Putamen (tissue), 1 donor: ENCODE measurements at regions not wholly inside any gene's neighbourhood (a gene's known extent, or its start where the extent isn't known, plus 50 kb on each side); places are given as distances from the start of the nearest gene placed in this dataset.

Experiments used
- DNase-seq: peaks from one replicate; pipeline ENCODE4 v3.0.0-alpha.2; 2016; ENCODE audit warnings: low spot score

DNA sequence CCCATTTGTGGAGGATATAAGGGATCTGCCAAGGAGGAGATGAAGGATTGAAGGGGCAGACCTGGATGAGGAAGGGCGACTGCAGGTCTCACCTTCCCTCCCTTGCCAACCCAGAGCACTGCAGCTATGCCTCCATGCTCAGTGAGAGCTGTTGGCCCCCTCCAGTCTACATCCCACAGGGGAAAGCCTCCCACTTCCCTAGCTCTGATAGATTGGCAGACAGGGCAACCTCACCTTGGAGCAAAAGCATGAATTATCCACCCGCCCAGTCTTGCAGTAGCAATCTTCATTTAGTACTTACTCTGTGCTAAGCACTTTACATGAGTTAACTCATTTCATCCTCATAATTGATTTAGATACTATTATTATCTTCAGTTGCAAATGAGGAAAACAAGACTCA is 70.4 kb upstream of the SMNDC1 start:
- peak; percentile 76 for DNase-seq

DNA sequence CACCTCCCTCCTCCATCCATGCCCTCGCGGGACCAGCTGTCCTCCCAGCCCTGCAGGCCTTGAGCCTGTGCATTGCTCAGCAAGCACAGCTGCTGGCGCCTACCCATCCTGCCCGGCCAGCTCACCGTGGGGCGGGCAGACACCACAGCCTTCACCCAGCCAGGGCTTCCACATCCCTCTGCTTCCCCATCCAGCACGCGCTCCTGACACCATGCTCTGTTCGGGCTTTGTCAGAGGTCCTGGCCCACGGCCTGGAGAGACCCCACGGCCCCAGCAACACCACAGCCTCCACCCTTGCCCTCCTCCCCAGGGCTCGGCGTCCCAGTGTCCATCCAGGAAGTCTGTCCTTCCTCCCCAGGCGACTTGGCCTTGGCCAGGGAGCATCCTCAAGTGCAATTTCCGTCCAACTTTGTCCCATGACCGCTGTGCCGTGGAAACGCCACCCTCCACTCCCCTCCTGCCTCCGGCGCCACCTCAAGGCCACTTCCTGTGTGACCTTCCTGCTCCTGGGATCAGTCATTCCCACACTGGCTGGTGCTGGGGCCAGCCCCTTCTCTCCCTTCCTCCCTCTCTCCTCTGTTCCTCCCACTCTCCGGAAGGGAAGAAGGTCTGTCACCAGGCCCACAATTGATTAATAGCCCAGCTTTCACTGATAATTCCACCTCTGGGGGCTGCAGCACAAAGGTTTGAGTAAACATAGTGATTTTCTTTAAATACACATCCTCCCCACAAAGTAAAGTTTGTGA is 71.5 kb upstream of the SMNDC1 start:
- no peak for DNase-seq

DNA sequence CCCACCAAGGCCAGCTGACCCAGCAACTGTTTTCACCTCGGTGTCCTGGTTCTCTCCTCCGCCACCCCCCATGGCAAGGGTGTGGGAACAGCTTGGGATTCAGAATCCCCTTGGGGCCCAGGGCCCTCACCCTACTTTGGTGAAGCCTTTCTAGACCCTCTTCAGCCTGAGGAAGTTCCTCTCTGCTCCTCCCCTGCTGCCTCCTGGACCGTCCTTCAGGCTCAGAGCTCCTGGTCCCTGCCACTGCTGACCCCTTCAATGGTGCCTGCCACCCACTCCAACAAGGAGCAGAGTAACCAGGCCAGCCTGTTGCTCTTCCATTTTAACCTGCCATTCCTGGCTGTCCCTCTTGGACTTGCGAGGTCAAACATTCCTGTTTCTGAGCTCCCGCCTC is 72.0 kb upstream of the SMNDC1 start:
- no peak for DNase-seq

DNA sequence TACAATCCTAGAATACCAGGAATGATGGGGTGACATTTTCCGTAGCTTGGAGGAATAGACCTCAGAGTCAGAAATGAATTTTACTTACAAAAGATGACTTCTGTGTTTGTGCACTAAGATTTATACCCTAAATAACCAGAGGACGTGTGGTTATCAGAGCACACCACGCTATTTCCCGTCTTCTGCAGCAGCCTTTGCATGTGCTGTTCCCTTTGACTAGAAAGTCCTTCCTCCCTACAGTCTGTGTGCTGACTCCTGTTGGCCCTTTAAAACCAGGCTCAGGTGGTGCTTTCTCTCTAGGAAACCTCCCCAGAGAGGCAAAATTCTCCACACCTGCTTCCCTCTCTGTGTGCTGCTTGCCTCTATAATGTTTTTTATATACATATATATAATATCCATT is 73.3 kb upstream of the SMNDC1 start:
- DNase-seq = no peak

DNA sequence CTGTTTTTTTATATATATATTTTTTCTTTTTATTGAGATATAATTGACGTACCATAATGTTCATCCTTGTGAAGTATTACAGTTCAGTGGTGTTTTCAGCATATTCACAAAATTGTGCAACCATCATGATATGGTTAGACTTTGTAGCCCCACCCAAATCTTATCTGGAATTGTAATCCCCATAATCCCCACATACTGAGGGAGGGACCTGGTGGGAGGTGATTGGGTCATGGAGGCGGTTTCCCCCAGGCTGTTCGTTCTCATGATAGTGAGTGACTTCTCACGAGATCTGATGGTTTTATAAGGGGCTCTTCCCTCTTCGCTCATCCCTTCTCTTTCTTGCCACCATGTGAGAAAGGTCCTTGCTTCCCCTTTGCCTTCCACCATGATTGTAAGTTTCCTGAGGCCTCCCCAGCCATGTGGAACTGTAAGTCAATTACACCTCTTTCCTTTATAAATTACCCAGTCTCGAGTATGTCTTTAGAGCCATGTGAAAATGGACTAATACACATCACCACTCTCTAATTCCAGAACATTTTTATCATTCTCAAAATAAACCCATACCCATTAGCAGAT is 73.9 kb upstream of the SMNDC1 start:
- no peak for DNase-seq

DNA sequence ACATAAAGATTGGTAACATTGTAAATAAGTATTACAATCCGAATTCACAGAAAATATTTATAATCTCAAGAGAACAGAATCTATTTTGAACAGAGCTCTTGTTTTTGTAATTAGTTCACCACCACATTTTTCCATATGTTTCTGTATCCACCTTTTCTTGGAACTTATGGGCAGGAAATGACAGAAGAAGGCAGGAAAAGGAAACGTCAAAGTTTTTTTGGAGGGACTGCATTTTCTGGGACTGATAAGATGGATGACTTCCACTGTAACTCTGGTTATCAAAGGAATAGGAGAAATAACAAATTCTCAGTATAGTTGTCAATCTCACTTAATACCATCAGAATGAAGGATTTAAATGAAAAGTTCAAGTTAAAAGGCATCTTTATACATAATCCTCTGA is 75.1 kb upstream of the SMNDC1 start:
- no peak for DNase-seq

DNA sequence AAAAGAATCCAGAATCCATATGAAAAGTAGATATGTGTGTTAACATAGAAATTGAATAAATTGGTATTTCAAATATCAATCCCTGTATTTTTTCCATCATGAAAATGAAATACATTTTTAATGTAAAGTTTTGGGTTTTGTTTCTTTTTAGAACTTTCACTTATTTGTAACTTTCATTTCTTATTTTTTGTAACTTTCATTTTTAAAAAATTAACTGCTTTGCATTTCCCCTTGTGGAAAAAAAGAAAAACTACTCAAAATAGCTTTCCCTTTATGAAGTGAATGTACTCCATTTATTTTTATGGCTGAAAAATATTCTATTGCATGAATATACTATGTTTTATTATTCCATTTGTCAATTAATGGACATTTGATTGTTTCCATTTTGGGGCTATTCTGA is 75.6 kb upstream of the SMNDC1 start:
- DNase-seq = no peak

DNA sequence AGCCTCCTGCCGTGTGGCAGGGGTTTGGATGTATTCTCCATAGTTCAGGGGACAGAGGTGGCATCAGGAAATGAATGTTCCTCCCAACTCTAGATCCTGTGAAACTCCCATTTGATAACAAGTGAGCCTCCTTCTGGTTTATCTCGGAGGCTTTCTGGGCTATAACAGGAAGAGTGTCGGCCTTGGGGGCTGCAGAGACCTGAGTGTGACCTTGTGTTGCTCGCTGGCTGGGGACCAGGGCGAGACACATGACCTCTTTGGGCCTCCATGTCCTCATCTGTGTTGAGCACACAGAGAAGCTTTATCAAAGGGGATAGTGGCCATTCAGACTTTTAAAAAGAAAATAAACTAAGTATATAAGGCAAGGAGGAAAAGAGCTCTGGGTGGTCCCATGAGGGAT is 78.0 kb upstream of the SMNDC1 start:
- no peak for DNase-seq

DNA sequence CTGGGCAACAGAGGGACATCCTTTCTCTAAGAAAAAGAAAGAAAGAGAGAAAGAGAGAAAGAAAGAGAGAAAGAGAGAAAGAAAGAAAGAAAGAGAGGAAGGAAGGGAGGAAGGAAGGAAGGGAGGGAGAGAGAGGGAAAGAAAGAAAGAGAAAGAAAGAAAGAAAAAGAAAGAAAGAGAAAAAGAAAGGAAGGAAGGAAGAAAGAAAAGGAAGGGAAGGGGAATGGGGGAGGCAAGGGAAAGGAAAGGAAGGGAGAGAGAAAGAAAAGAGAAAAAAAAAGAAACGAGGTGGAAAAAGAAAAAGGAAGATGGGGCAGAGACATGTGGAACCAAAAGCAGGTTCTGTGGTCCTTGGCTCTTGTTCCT is 82.9 kb upstream of the SMNDC1 start:
- DNase-seq = no peak

DNA sequence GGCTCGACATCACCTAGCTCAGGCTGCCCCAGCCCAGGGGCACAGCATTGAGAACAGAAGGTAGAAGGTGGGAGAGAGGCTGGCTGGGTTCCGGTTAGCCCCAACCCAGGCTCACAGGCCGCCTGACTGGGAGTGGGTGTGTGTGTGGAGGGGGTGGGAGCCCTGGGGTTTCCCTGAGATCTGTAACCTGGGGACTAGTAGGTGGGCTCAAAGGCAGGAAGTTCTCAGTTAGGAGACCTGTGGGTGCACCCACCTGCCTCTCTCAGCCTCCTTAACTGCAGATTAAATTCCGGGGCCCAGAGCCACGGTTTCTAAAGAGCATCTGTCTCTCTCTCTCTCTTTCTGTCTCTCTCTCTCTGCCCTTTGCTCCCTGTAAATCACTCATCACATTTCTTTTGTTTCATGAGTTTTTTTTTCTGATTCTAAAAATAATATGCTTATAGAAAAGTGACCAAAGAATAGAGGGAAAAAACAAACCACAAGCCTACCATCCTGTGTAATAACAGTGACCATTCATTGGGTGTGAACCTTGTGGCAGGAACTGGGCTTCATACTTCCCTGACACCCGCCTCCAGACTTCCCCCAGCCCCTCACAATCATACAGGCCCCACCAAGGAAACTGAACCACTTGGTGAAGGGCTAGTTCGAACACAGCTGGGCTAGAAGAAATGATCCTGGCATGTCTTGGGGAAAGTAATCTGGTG is 83.4 kb upstream of the SMNDC1 start:
- no peak for DNase-seq

DNA sequence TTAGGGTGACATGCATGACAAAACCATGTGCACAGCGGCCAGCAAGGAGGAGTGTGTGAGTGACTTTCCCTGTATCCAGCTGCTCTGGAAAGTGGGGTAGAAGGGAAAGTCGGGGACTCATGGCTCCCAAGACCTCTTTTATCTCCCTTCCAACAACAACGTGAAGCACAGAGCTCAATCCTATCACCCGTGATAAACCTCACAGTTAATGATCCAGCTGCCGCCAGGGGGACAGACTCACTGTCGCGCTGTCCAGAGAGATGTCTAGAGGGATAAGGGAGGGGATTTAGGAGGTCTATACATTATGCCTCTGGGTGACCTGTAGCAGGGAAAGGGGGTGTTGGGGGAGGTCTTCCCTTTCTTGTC is 84.0 kb upstream of the SMNDC1 start:
- DNase-seq = no peak

DNA sequence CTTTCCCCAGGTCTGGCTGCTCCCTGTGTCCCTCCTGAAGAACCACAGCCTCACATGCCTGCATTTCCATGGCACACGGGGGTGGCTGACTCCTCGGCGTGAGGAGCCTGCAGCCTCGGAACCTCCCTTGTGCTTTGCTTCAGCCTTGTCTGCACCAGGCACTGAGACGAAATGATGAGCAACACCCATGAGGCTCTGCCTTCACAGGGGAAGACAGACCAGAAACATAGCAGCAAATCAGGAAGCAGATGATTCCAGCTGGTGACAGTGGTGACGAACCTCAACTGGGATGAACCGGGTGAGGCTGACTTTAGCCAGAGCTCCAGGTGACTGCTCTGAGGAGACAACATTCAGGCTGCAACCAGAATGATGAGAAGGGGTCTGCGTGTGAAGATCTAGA is 84.5 kb upstream of the SMNDC1 start:
- no peak for DNase-seq

DNA sequence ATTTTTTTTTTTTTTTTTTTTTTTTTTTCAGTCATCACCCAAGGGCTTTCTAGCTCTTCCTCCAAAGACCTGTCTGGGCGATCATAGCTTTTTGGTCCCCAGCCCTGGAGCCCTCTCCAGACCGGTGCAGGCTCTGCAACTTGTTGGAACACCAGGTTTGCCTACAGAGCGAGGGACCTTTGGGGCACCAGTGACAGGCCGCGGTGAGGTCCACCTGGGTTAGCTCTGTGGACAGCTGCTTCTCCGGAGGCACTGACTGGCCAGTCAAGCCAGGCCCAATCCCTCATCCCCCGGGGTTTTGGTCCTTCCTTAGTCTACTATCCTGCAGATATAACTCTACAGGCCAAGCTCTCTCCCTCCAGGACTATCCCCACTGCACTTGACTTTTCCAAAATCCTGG is 86.8 kb upstream of the SMNDC1 start:
- DNase-seq = no peak

DNA sequence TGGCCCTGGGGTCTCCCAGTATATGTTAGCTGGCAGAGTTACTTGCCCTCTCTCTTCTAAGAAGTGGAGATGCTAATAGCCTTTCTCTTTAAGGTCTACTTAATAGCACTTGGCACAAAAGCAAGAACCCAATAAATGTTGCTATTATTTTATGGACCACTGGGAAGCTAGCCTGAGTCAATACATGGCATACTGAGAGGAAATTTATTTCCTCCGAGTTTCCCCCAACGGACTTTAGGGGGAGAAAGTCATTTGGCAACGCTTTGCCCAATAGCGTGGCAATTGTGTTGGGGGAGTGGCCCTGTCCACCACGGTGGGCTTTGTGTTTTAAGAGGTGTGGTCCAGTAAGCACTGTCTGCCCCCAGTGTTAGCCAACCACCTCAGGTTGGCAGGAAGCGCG is 87.4 kb upstream of the SMNDC1 start:
- no peak for DNase-seq

DNA sequence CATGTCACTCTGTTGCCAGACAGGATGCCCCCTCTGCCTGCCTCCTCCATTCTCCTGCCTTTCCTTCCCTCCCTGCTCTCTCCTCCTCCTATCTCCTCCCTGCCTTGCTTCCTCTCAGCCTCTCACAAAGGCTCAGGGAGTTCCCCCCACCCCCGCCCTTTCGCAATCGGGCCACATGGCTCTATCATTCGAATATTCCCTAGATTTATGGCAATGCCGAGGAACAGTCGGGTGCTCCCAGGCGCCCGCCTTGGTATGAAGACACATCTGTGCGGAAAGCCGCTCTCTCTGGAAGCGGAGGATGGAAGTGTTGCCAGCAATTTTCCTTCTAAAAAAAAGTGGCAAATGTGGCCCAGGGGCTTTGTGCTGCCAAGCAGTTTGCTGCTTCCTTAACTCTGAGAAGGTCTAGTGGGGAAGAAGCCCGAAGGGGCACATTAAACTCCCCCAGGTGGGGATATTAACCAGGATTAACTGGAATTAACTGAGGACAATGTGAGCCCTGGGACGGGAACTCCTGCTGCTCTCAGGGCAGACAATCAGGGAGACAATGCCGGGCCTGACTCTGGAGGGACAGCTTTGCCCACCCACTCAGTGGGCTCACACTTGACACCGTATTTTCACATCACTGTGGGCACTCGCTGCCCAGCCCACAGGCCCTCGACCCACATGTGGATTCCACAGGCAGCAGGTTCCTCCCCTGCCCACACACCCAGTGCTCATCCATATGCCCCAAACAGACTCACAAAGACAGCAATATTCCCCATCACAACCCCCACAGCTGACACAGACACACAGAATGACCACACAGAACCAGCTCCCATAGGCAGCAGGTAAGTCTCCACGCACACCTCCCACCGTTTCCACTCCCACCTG is 88.4 kb upstream of the SMNDC1 start:
- DNase-seq = peak; percentile 22

DNA sequence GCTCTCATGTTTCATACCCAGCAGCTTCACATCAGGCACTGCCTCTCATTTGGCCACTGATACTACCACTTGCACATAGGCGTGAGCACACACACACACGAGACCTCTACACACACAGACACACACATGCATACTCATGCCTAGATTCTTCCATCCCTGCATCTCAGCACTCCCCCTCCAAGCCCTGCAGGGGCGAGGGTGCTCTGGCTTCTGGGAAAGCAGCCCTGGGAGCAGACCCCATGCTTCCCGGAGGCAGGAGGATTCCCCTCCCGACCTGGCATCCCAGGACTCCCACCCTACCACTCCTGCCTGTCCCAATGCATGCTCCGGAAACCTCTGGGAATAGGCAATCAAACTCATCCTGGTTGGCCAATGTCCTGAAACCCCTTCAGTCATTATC is 89.1 kb upstream of the SMNDC1 start:
- DNase-seq = no peak

DNA sequence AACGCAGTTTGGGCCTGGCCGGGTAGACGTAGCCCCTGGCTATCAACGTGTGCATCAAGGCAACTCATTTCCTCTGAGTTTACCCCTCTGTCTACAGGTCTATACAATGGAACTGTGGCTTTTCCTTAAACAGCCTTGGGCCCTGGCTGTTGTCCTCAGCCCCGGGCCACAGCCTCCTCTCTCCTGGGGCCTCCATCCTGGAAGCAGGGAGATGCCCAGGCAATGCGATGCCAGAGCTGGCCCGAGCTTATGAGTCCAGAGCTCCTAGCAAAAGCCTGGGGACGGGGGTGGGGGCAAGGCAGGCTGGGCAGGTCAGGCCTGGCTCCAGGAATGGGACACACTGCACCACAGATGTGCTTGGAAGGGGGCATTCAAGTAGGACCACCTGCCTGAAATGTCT is 89.6 kb upstream of the SMNDC1 start:
- no peak for DNase-seq

DNA sequence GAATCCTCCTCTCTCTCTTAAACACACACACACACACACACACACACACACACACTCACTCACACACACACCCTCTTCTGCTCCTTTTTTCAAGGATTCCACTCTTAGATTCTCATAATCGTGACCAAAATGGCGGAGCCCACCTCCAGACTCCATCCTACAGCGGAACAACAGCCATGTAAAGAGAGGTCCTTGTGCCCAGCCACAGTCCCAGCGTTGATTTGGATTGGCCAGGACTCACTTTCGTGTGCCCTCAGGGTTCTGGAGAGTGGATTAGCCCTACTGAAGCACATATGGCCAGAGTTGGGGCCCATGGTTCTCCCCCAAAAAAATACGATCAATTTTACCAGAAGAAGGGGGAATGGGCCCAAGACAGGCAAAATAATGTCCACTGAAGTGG is 90.2 kb upstream of the SMNDC1 start:
- no peak for DNase-seq

DNA sequence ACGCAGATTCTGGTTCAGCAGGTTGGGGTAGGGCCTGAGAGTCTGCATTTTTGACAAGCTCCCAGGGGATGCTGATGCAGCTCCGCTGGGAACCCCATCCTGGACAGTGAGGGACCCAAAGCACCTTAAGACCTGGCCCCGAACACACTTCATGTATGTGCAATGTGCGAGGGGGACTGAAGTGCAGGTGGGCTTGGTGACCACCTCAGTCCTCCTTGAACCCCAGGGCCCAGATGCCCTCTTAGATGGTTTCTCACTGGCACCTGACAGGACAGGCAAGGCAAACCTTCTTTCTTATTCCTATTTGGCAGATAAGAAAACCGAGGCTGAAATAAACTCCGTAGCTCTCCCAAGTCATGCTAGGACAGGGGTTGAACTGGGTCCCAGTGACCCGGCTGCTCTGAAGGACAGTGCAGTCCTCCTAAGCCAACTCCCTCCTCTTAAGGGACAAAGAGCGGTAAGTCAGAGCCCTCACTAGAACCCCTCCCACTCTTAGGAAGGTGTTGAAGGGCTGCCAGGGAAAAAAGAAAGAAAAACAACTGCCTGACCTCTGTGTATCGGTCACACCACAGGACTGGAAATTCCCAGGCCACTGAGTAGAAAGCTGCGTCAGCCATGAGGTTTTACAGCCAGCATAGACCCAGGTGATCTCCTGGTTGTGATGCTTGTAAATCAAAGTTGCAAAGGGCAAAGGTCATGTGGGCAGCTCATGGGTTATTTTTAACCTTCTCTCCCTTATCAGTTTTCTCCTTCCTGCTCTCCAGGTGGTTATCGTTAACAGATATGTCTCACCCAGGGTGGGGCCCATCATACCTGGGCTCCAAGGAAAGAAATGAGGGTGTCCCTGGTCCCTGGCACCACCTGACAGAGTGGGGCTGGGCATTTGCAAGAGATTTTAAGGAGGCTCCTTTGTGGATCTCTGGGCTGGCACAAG is 90.9 kb upstream of the SMNDC1 start:
- DNase-seq = no peak

DNA sequence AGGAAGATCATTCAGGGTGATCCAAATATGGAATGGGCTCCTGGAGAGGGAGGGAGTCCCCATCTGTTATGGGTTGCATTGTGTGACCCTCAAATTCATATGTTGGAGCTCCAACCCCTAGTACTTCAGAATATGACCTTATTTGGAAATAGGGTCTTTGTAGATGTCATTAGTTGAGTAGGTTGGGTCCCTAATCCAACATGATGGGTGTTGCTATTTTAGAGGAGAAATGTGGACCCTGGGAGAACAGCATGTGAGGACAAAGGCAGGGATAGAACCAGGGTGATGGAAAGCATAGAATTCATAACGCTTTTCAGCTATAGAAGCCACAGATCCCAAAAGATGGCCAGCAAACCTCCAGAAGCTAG is 91.5 kb upstream of the SMNDC1 start:
- no peak for DNase-seq

DNA sequence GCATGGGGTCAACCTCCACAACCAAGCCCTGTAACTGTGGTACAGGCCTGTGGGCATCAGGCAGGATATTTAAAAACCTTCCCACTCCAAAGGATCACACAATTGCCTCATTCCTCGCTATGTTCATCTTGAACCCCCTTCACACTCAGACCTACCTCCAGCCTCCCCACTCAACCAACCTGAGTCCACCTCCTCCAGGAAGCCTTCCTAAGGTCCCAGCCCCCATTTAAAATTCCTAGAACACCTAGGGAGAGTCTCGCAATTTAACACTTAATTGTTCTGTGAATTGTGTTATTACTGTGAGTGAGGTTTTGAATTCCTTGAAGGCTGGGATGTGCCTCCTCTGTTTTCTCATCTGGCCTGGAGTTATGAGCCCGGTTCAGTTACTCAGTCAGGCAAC is 93.1 kb upstream of the SMNDC1 start:
- DNase-seq = no peak
